ENCODE measurements at regions not wholly inside any gene's neighbourhood (a gene's known extent, or its start where the extent isn't known, plus 50 kb on each side); places are given as distances from the start of the nearest gene placed in this dataset.

DNA sequence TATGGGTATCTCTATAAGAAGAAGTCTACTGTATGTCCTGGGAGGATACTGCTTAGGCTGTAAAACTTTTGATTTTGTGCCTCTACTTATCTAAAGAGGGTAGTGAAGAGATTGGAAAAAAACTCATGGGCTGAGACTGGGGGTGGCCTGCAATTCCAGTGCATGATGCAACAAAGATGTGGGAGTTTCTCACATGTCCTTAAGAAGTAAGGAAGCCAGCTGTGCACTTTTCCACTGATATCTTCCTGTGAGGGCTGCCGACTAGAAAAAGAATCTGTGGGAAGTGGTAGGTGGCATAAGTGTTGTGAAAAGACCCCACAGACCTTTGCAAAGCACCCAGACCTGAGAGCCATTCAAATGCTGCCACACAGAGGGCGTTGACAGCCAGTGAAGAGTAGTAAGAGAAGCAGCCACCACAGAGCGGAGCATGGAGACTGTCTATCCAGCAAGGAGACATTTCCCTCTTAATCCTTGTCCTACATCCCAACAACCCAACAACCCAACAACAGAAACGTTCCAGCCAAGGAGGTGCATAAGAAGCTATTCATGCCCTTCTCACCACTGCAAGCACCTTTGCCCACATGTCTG is 65.1 kb downstream of the PFDN4 start:
- no peak for DNase-seq (ENCODE audit: low read depth, low spot score)

DNA sequence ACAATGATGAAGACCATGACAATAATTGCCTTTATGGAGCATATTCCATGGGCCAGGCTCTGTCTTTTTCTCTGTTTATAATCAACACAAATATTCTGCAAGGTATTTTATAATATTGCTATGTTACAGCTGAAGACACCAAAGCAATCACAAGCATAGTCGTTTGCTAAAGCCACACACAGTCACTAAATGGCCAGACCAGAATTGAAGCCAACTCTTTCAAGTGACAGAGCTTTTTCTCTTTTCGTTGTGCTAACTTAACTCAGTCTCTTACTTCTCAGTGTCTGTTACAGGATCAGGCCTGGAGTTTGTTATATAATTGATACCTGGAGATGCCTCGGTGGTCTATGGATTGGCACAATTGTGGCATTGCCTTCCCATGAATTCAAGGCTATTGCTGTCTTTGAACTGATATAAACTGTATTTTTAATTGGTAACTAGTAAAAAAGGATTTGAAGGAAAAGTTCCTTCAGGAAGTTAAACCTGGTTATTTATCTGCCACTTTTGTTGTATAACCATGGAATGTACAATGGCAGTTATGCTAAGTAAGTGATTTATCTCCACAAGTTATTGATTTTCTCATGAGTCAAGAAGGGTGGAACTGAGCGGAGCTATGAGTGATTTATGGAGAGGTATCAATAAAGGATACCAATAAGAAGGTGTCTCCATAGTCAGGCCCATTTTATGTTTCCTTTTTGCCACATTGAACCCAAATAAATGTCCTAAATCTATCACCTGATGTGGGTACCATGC is 67.6 kb downstream of the PFDN4 start:
- DNase-seq (ENCODE audit: low read depth, low spot score), result no peak

DNA sequence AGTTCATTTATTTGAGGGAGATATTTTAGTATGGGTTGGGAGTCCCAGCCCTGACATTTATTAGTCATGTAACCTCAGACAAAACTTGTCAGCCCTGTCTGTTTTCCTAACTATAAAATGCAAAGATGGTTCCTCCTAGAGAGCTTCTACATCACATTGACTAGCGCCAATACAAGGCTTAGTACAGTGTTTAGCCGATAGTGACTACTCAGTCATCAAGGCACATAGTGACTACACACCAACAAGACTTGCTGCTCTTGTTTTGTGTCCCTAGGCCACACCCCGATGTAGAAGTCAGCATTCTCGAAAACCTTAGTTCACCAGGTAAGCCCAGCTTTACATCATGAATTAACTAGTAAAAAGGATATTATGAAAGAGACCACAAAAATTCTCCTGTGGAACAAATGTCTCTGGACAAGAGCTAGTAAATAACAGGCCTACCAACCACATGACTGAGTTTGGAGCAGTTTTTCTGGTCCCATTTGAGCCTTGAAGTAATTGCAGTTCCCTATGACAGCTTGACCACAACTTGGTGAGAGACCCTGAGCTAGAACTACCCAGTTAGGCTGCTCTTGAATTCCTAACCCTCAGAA is 68.8 kb downstream of the PFDN4 start:
- DNase-seq (ENCODE audit: low read depth, low spot score), result no peak

GRCh38 chr20:54278262-54278661 is 70.4 kb downstream of the PFDN4 start:
- DNase-seq (ENCODE audit: low read depth, low spot score), result no peak

DNA sequence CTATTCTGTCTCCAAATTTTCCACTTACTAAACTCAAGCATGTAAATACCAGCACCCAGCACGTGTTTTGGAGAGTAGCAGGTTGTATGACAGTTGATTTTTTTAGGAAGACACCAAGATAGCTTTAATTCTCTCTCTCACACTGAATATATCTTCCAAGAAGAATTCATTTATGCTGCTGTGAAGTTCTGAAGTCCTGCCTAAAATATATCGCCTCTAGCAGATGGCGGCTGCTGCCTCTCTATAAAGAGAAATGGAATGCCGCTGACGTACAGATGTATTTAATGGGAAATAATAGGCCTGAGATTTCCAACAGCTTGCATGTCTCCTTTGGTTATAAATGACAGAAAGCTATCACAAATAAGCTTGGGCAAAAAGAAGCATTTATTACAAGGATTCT is 74.7 kb downstream of the PFDN4 start:
- DNase-seq (ENCODE audit: low read depth, low spot score), result no peak

DNA sequence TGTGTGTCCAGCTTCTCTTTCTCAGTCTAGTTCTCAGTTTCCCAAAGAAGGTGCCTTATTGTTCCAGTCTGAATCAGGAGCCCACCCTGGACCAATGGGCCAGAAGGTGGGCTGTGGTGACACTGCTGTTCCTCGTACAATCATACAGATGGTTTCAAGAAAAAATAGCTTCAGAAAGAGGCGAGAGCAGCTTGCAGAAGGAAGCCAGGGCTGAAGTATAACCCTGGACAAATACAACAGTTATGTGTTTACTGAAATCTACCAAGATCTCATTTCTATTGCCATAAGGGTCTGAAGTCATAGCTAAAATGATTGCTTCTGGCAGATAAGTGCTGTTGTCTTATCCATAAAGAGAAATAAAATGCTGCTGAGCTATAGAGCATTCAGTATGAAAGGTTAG is 75.4 kb downstream of the PFDN4 start:
- DNase-seq (ENCODE audit: low read depth, low spot score), result no peak

GRCh38 chr20:54284928-54285704 is 77.2 kb downstream of the PFDN4 start:
- DNase-seq (ENCODE audit: low read depth, low spot score), result no peak

DNA sequence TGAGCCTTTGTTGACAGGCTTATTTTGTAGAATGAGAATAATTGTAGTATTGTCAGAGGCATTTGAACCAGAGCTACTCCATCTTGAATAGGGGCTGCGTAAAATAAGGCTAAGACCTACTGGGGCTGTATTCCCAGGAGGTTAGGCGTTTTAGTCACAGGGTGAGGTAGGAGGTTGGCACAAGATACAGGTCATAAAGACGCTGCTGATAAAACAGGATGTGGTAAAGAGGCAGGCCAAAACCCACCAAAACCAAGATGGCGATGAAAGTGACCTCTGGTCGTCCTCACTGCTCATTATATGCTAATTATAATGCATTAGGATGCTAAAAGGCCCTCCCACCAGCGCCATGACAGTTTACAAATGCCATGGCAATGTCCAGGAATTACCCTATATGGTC is 82.7 kb downstream of the PFDN4 start:
- DNase-seq (ENCODE audit: low read depth, low spot score), result no peak

DNA sequence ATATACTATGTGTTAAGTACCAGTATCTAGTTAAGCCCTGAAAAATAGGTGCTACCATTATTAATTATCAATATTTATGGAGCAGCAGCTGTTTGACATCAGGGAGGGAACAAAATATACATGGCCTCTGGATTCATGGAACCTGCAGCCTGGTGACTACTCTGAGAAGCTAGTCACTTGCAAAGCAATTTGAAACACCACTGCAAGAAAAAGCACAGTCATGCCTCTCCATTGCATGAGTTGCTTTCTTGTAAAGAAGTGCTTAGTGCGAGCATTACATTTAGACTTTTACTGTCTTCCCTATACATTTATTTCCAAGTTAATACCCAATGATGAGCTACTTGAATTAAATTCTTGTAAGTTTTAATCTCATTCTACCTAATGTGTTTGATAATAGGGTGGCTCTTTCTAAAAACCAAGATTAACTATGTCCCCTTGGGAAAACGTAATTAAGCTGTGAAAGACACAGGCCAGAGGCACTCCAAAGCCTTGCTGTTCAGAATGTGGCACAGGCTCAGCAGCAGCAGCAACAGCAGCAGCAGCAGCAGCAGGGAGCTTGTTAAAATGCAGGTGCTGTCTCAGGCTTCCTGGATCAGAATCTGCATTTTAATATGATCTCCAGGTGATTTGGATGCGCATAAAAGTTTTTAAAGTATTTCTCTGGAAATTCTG is 83.6 kb downstream of the PFDN4 start:
- no peak for DNase-seq (ENCODE audit: low read depth, low spot score)

GRCh38 chr20:54292185-54292584 is 84.3 kb downstream of the PFDN4 start:
- no peak for DNase-seq (ENCODE audit: low read depth, low spot score)

- no peak for DNase-seq (ENCODE audit: low read depth, low spot score)
Measured at GRCh38 chr20:54293526-54293925, 85.6 kb downstream of the PFDN4 start.

DNA sequence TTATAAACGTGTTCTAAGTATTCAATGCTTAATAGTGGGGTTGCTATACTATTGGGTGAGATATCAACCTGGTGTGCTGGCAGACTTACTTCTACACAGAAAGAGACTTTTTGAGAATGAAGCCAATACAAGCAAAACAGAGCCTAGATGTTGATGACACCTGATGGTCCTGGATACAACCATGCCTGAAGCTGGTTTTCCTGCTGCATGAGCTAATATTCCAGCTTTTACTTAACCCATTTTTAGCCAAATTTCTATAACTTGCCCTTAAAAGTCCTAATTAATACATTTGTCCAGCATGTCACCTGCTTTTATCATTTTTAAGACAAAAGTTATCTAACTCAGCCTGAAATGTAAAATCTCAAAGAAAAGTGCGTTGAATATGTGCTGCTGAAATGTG is 86.2 kb downstream of the PFDN4 start:
- DNase-seq (ENCODE audit: low read depth, low spot score), result no peak

DNA sequence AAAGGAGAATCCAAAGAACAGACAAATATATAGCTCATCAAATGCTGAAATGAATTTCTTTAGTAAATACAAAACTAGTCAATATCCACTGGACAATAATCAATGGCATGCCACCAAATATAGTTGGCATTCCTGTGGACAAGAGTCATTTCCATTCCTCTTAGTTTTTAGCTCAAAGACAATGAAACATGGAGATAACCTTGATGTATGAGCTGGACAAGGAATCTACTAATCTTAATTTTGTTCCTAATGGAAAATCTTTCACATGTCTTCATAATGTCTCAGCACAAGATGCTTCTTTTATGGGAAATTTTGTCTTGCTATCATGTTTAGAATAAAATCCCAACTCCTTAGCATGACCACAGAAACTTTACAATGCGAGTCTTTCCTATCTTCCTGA is 87.8 kb downstream of the PFDN4 start:
- no peak for DNase-seq (ENCODE audit: low read depth, low spot score)

GRCh38 chr20:54305421-54305820 is 97.5 kb downstream of the PFDN4 start:
- no peak for DNase-seq (ENCODE audit: low read depth, low spot score)

DNA sequence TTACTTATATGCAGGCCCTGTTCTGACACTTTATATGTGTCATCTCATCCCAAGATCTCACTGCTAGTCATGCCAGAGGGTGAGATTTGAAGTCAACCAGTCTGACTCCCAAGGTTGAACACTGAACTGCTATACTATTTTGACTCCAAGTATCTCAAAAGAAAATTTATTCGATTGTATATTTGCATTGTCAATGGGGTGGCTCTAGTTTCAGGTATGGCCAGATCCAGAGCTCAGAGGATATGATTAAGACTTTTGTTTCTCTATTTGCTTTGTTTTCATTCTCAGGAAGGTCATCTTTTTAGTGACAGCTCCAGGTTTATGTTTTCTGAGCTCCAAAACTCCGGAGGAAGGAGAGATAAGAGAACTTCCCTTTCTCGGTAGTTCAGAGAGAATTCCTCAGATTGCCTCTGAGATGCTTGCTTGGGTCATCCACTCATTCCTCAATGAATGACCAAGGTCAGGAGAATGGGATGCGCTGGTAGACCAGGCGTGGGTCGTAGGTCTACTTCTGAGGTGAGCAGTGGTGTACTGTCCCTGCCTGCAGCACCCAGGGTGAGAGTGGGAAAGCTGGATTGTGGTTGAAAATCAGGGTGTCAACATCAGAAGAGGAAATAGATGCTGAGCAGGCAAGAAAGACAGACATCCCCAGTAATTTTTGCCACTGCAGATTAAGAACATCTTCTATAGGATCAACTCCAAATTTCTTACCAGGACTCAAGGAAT is 99.3 kb downstream of the PFDN4 start:
- DNase-seq (ENCODE audit: low read depth, low spot score), result no peak

DNA sequence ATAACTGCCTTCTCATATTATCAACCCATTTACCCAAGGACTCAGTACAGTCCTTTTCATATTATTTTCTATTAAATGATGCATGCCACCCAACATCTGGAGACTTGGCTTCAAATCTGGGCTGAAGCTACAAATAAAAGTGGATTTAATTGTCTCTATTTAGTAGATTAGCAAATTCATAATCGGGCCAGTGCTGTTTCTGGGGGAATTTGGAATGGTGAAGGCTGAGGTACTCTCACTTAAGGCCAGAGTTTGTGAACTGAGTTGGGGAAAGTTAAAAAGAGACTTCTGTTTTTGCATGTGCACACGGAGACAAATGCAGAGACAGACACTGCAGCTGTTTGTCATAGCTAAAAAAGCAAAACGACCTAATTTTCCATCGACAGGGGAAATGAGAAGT is 100.9 kb downstream of the PFDN4 start:
- DNase-seq (ENCODE audit: low read depth, low spot score), result no peak

- DNase-seq (ENCODE audit: low read depth, low spot score), result no peak
Measured at GRCh38 chr20:54318892-54319291, 111.0 kb downstream of the PFDN4 start.

GRCh38 chr20:54320148-54320607 is 112.3 kb downstream of the PFDN4 start:
- no peak for DNase-seq (ENCODE audit: low read depth, low spot score)

DNA sequence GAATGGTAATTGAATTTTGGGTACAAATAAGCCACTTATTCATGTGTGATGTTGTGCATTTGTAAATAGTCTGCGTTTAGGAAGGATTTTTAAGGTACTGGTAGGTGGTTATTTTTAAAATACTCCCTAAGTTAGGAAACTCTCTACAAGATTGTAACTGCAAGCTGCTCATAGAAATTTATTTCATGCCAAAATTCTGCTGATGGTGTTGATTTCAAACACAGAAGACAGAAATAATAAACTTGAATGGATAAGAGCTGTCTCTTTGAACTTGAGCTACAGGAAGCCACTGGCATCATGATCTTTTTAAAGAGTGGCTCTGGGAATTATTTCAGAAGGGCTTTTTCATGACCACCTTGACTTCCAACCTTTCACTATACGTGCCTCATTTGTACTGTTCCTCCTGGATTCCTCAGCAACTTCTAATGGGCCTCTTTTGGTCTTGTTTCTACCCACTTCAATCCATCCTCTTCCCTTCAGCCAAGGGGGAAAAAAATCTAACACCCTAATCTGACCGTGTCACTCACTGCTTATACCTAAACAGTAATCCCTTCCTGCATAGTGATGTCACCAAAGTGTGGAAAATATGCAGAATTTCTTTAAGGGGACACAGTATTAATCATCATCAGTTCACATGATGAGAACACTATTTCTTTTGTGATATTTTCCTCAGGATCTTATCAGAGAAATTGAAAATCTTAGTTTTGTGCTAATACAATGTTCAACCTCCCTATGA is 113.6 kb downstream of the PFDN4 start:
- DNase-seq (ENCODE audit: low read depth, low spot score), result no peak

DNA sequence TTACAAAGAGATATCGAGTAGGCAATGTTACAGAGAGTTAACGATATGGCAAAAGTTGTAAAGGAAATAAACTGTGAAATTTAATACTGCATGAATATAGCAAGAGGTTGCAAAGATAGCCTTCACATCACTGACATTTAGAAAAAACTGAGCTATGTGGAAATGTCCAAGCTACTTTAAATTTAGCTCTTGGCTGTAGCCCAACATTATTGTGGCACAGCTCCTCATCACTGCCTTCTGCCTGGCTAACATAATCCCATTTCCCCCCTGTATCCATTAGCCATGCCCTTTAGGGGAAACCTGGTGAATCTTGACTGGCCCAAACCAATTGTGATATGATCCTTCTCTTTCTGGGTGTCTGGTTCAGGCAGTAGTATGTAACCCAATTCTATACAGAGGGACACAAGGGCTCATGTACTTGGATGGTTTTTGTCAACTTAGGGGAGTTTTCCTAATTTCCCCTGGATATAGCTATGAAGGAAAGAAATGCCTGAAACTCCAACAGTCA is 115.4 kb downstream of the PFDN4 start:
- DNase-seq (ENCODE audit: low read depth, low spot score), result no peak

Measured in brain pericyte (primary cell).